Activated T-helper 17 cell treated with anti-CD3 and anti-CD28 coated beads, Interleukin-2, amount 50 U/mL, for 72 hours (primary cell): ENCODE measurements at regions not wholly inside any gene's neighbourhood (a gene's known extent, or its start where the extent isn't known, plus 50 kb on each side); places are given as distances from the start of the nearest gene placed in this dataset.

Experiments used
- ATAC-seq: fragments of 150-1000 bp; cut with Tn5 transposase; replicated peaks from 2 replicates; pipeline ENCODE4 v1.10.0; 2021; ENCODE audit warnings: mild to moderate bottlenecking, moderate library complexity
- H3K27ac Mint-ChIP-seq: one replicate; pipeline ENCODE4 v1.8.0; 2022; ENCODE audit warnings: mixed read lengths
- H3K27me3 Mint-ChIP-seq: one replicate; pipeline ENCODE4 v1.8.0; 2022; ENCODE audit warnings: mixed read lengths
- H3K36me3 Mint-ChIP-seq: one replicate; pipeline ENCODE4 v1.8.0; 2022; ENCODE audit warnings: low read depth, mild to moderate bottlenecking, mixed read lengths
- H3K4me1 Mint-ChIP-seq: one replicate; pipeline ENCODE4 v1.8.0; 2022; ENCODE audit warnings: mixed read lengths
- H3K4me3 Mint-ChIP-seq: one replicate; pipeline ENCODE4 v1.8.0; 2022; ENCODE audit warnings: mild to moderate bottlenecking, mixed read lengths
- H3K9me3 Mint-ChIP-seq: one replicate; pipeline ENCODE4 v1.8.0; 2022; ENCODE audit warnings: mixed read lengths

GRCh38 chr3:59659755-59660154 lies 609.9 kb upstream of the CFAP20DC start:
- ATAC-seq = no peak
- Mint-ChIP-seq H3K4me1 (no peaks in the 10 kb centered on the region), H3K4me3 (no peak overlapping the region), H3K27me3 (no peaks in the 10 kb centered on the region), H3K27ac (no peak overlapping the region), H3K9me3 (no peaks in the 10 kb centered on the region), H3K36me3 (no peaks in the 10 kb centered on the region)

GRCh38 chr3:59658866-59659265 lies 609.0 kb upstream of the CFAP20DC start:
- Mint-ChIP-seq H3K4me1 (no peaks in the 10 kb centered on the region), H3K36me3 (no peaks in the 10 kb centered on the region), H3K4me3 (no peak overlapping the region), H3K9me3 (no peaks in the 10 kb centered on the region), H3K27ac (no peak overlapping the region), H3K27me3 (no peaks in the 10 kb centered on the region)
- ATAC-seq = no peak

- Mint-ChIP-seq H3K27ac (no peak overlapping the region), H3K9me3 (no peaks in the 10 kb centered on the region), H3K4me3 (no peak overlapping the region), H3K27me3 (no peaks in the 10 kb centered on the region), H3K36me3 (no peaks in the 10 kb centered on the region), H3K4me1 (no peaks in the 10 kb centered on the region)
- no peak for ATAC-seq
Measured at GRCh38 chr3:59658274-59658673, 608.4 kb upstream of the CFAP20DC start.

- H3K27ac Mint-ChIP-seq = no peak overlapping the region
- H3K27me3 Mint-ChIP-seq = no peaks in the 10 kb centered on the region
- H3K36me3 Mint-ChIP-seq = no peaks in the 10 kb centered on the region
- H3K4me3 Mint-ChIP-seq = no peak overlapping the region
- ATAC-seq = no peak
- H3K9me3 Mint-ChIP-seq = peaks cover 6% of the 10 kb centered on the region
- no peaks in the 10 kb centered on the region for H3K4me1 Mint-ChIP-seq
Measured at GRCh38 chr3:59655418-59656015, 605.7 kb upstream of the CFAP20DC start.

DNA sequence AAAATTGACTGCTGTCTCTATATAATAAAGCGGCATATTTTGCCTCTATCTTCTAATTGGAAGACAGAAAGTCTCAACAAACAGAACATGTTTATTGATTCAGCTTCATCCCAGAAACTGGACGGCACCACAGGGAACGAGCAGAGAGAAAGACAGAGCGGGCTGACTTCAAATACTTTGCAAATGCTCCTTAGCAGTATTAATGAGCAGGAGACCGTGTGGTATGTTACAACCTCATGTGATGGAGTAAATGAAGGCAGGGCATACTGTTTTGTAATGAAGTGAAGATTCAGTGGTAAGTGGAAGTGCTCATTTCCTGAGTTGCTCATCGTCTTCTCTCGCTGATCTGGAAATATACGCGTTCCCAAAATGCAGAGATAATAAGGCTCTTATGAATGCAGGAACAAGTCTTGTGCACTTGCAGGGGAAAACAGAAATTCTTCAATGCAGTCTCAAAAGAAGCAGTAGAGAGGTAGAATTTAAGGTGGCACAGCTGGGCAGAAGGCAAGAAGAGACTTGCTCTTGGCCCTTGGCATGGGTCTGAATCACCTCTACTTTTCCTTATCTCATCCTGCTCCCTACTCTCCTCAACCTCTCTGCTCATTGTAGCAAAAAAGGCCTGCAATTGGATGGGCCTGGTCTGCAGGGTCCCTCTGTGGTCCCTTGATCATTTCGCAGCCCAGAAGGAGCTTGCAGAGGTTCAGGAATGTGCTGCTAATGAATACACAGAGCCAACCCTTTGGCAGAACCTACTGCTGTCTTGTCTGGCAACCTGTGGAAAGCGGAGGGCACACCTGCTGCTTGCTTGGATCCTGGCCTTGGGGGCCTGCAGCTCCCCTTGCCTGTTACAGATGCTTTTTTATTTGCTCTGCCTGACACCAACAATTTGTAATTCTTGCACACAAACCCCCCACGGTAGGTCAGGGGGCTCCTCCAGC lies 604.9 kb upstream of the CFAP20DC start:
- no peak overlapping the region for H3K27ac Mint-ChIP-seq
- H3K4me1 Mint-ChIP-seq = no peaks in the 10 kb centered on the region
- H3K9me3 Mint-ChIP-seq = peaks cover 8% of the 10 kb centered on the region
- no peaks in the 10 kb centered on the region for H3K27me3 Mint-ChIP-seq
- ATAC-seq = no peak
- H3K36me3 Mint-ChIP-seq = no peaks in the 10 kb centered on the region
- H3K4me3 Mint-ChIP-seq = no peak overlapping the region

GRCh38 chr3:59654123-59654479 lies 604.3 kb upstream of the CFAP20DC start:
- Mint-ChIP-seq H3K9me3 (peaks cover 14% of the 10 kb centered on the region), H3K27me3 (no peaks in the 10 kb centered on the region), H3K4me1 (no peaks in the 10 kb centered on the region), H3K27ac (no peak overlapping the region), H3K4me3 (no peak overlapping the region), H3K36me3 (no peaks in the 10 kb centered on the region)
- no peak for ATAC-seq

GRCh38 chr3:59653405-59654122 lies 603.7 kb upstream of the CFAP20DC start:
- Mint-ChIP-seq H3K4me3 (no peak overlapping the region), H3K36me3 (no peaks in the 10 kb centered on the region), H3K27me3 (no peaks in the 10 kb centered on the region), H3K4me1 (no peaks in the 10 kb centered on the region), H3K27ac (no peak overlapping the region), H3K9me3 (peaks cover 18% of the 10 kb centered on the region)
- no peak for ATAC-seq

DNA sequence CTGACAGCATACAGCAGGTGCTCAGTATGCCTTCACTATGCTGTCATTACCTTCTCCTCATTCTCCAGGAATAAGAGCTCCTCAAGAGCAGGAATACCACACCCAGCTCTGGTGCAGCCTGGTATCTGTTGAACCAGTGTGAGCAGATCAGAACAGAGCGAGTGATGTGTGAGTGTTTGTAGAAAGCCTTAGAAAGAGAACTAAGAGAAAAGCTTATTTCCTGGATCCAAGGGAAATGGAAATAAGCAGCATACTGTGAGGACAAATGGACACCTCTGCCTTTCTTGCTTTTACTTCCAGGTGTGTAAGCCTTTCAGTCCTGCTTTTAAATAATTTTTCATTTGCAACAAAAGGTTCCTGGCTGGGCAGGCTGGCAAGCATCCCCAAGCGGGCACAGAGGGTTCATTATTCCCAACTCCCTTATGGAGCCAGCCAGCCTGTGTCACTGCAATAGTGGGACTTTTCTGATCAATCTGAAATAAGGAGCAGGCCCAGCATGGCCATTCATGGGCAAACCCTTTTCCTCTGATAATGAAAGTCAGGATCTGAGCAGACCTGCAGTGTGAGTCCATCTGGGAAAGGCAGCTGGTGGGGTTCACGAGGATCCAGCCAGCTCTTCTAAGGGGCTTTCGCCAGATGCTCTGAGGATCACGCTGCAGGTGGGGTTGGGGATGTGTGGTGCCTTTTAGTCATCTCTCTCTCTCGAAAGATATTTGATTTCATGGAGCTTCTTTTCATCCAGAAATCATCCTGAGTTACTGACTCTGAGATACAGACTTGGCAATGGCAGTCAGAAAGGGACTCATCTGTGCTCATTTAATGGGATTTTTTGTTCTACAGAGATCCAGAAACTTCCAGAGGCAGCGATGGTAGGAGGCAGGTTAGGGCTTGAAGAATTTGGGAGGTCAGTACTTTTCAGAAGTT lies 594.9 kb upstream of the CFAP20DC start:
- H3K36me3 Mint-ChIP-seq = no peaks in the 10 kb centered on the region
- ATAC-seq = no peak

DNA sequence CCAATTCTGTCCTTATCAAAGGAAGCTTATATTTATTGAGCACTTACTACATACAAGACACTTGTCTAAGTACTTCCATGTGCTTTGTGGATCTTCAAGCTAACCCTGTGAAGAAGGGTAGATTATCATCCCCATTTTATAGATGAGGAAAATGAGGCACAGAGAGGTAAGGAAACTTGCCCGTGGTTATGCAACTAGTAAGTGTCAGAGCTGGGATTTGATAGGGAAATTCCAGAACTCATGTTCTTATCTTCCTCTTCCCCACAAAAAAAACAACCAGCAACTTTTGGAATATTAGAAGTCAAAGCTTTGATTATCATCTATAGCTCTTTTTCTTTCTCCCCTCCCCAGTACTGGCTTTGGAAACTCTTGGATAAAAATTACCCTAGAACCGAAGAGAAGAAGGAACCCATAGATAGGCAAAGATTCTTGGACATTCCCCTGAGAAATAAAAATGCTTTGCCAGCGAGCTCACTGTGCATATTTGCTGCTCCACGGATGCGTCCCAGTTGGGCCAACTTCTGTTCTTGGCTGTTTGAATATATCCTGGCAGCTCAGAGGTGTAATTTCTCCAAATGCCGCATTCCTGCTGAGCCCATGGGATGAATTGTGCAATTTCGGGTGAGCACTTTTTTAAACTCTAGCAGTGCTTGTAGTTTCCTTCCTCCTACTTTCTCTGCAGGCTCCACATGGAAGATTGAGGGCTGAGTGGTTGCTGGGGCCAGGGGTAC lies 591.5 kb upstream of the CFAP20DC start:
- H3K36me3 Mint-ChIP-seq = no peaks in the 10 kb centered on the region
- H3K4me3 Mint-ChIP-seq = no peak overlapping the region
- H3K27ac Mint-ChIP-seq = no peak overlapping the region
- H3K27me3 Mint-ChIP-seq = peaks cover 21% of the 10 kb centered on the region
- H3K4me1 Mint-ChIP-seq = no peaks in the 10 kb centered on the region
- ATAC-seq = no peak
- no peaks in the 10 kb centered on the region for H3K9me3 Mint-ChIP-seq

More for the DNA sequence above, 594.9 kb upstream of the CFAP20DC start:
- Mint-ChIP-seq H3K9me3 (peaks cover 14% of the 10 kb centered on the region), H3K4me1 (no peaks in the 10 kb centered on the region), H3K27me3 (peaks cover 21% of the 10 kb centered on the region), H3K4me3 (no peak overlapping the region), H3K27ac (no peak overlapping the region)

- Mint-ChIP-seq H3K9me3 (no peaks in the 10 kb centered on the region), H3K4me1 (no peaks in the 10 kb centered on the region), H3K36me3 (no peaks in the 10 kb centered on the region), H3K4me3 (no peak overlapping the region), H3K27ac (no peak overlapping the region), H3K27me3 (no peaks in the 10 kb centered on the region)
- ATAC-seq = no peak
Measured at GRCh38 chr3:59632760-59633573, 583.1 kb upstream of the CFAP20DC start.

GRCh38 chr3:59631482-59631881 lies 581.7 kb upstream of the CFAP20DC start:
- no peaks in the 10 kb centered on the region for H3K27me3 Mint-ChIP-seq
- H3K4me3 Mint-ChIP-seq = no peak overlapping the region
- H3K4me1 Mint-ChIP-seq = no peaks in the 10 kb centered on the region
- H3K27ac Mint-ChIP-seq = no peak overlapping the region
- no peak for ATAC-seq
- no peaks in the 10 kb centered on the region for H3K9me3 Mint-ChIP-seq
- H3K36me3 Mint-ChIP-seq = no peaks in the 10 kb centered on the region

DNA sequence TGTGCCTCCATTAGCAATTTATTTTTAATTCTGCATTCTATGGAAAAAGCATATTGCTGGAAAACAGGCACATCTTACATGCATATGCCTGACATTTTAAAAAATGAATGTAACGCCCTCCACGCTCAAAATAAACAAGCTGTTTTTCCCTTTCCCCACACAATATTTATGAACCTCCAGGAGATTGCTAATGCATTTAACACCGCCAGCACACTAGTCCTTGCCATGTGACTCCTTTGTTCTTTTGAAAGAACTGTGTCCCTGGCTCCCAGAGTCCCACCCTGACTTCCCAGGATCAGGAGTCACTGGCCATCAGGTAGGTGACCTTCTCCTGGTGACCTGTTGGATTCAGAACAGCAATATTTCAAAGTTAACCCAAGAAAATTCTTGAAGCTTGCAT lies 571.2 kb upstream of the CFAP20DC start:
- Mint-ChIP-seq H3K27me3 (peaks cover 3% of the 10 kb centered on the region), H3K27ac (no peak overlapping the region), H3K4me3 (no peak overlapping the region), H3K4me1 (no peaks in the 10 kb centered on the region), H3K9me3 (peaks cover 4% of the 10 kb centered on the region), H3K36me3 (no peaks in the 10 kb centered on the region)
- no peak for ATAC-seq

DNA sequence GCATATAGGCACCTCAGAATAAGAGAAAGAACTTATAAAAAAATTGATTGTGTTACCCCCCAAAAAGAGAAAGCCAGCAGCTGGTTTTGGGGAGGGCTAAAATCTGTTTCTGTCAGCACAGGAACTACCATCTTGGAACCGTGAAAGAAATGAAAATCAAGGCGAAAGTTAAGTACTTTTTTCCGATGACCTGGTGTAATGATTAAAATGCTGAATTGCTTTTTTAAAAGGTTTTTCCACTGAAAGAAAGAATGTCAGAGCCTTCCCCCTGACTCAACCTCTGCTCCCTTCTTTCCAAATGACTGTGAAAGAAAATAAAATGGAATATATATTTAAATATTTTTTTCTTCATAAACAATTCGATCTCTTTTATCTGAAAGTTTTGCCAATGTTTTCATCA lies 570.5 kb upstream of the CFAP20DC start:
- H3K9me3 Mint-ChIP-seq = peaks cover 4% of the 10 kb centered on the region
- no peak overlapping the region for H3K27ac Mint-ChIP-seq
- no peaks in the 10 kb centered on the region for H3K36me3 Mint-ChIP-seq
- H3K27me3 Mint-ChIP-seq = peaks cover 3% of the 10 kb centered on the region
- ATAC-seq = no peak
- no peak overlapping the region for H3K4me3 Mint-ChIP-seq
- H3K4me1 Mint-ChIP-seq = no peaks in the 10 kb centered on the region
